ENCODE measurements at regions not wholly inside any gene's neighbourhood (a gene's known extent, or its start where the extent isn't known, plus 50 kb on each side); places are given as distances from the start of the nearest gene placed in this dataset.

GRCh38 chr9:106621313-106622163 is 241.4 kb upstream of the ZNF462 start:
- DNase-seq: no peak

GRCh38 chr9:106622164-106622487 is 240.8 kb upstream of the ZNF462 start:
- DNase-seq: no peak

GRCh38 chr9:106623558-106623957 is 239.4 kb upstream of the ZNF462 start:
- DNase-seq: no peak

- DNase-seq: no peak
Measured at GRCh38 chr9:106625259-106625789, 237.6 kb upstream of the ZNF462 start.

GRCh38 chr9:106626936-106627335 is 236.0 kb upstream of the ZNF462 start:
- DNase-seq: no peak

- no peak for DNase-seq
Measured at GRCh38 chr9:106632621-106633020, 230.3 kb upstream of the ZNF462 start.

GRCh38 chr9:106634183-106634582 is 228.8 kb upstream of the ZNF462 start:
- no peak for DNase-seq

GRCh38 chr9:106634641-106635040 is 228.3 kb upstream of the ZNF462 start:
- no peak for DNase-seq

GRCh38 chr9:106637486-106637885 is 225.5 kb upstream of the ZNF462 start:
- DNase-seq: no peak

GRCh38 chr9:106639873-106640568 is 222.9 kb upstream of the ZNF462 start:
- no peak for DNase-seq

GRCh38 chr9:106643211-106643930 is 219.6 kb upstream of the ZNF462 start:
- no peak for DNase-seq

GRCh38 chr9:106644661-106645060 is 218.3 kb upstream of the ZNF462 start:
- DNase-seq: no peak

GRCh38 chr9:106648799-106649198 is 214.2 kb upstream of the ZNF462 start:
- DNase-seq: no peak

- DNase-seq: no peak
Measured at GRCh38 chr9:106649664-106650063, 213.3 kb upstream of the ZNF462 start.

GRCh38 chr9:106653213-106653612 is 209.8 kb upstream of the ZNF462 start:
- no peak for DNase-seq

GRCh38 chr9:106655966-106656365 is 207.0 kb upstream of the ZNF462 start:
- DNase-seq: no peak

- no peak for DNase-seq
Measured at GRCh38 chr9:106657926-106658325, 205.0 kb upstream of the ZNF462 start.

- no peak for DNase-seq
Measured at GRCh38 chr9:106668534-106668933, 194.4 kb upstream of the ZNF462 start.

GRCh38 chr9:106669835-106670234 is 193.1 kb upstream of the ZNF462 start:
- DNase-seq: no peak

GRCh38 chr9:106670418-106670817 is 192.5 kb upstream of the ZNF462 start:
- DNase-seq: no peak

GRCh38 chr9:106675780-106676179 is 187.2 kb upstream of the ZNF462 start:
- DNase-seq: no peak

- no peak for DNase-seq
Measured at GRCh38 chr9:106677374-106677773, 185.6 kb upstream of the ZNF462 start.

GRCh38 chr9:106677830-106678229 is 185.1 kb upstream of the ZNF462 start:
- no peak for DNase-seq
